Lower lobe of right lung (tissue), 2 donors: ENCODE measurements at regions not wholly inside any gene's neighbourhood (a gene's known extent, or its start where the extent isn't known, plus 50 kb on each side); places are given as distances from the start of the nearest gene placed in this dataset. TPM values are rescaled to one million over a fixed set of nuclear protein-coding genes. Genes with fewer than 3 reads are reported as not detected.

Source experiments
- ATAC-seq, 2 donors: fragments of 200-7000 bp; cut with Tn5 transposase; one replicate each; pipeline ENCODE4 v1.9.1; 2020 to 2022; ENCODE audit warnings: mild to moderate bottlenecking in 2 of 2, moderate library complexity in 2 of 2
- DNase-seq: peaks from one replicate; pipeline ENCODE4 v3.0.0-alpha.2; 2020
- H3K27ac ChIP-seq: fragments of 200-600 bp; one replicate; pipeline ENCODE4 v1.8.0; 2022
- H3K27me3 ChIP-seq: fragments of 200-600 bp; one replicate; pipeline ENCODE4 v1.8.0; 2022; ENCODE audit warnings: low read depth
- H3K36me3 ChIP-seq: fragments of 200-600 bp; one replicate; pipeline ENCODE4 v1.8.0; 2022; ENCODE audit warnings: mild to moderate bottlenecking
- H3K4me1 ChIP-seq: fragments of 200-600 bp; one replicate; pipeline ENCODE4 v1.8.0; 2022
- H3K4me3 ChIP-seq: fragments of 200-600 bp; one replicate; pipeline ENCODE4 v1.8.0; 2022; ENCODE audit warnings: mild to moderate bottlenecking
- H3K9me3 ChIP-seq: fragments of 200-600 bp; one replicate; pipeline ENCODE4 v1.8.0; 2022
- intact Hi-C: fragments of 100-400 bp; cut with DNase I; formaldehyde crosslinking; loops from one replicate; pipeline ENCODE4 v1.11.0; 2022
- microRNA-seq: library from miRNA; unstranded; fragments of <30 nt; microRNA quantifications from one replicate; pipeline ENCODE4 v1.2.0, GENCODE V29; 2020; ENCODE audit warnings: borderline number of aligned reads
- TF ChIP-seq, protein P1 (sequence below): fragments of 200-600 bp; IDR thresholded peaks from one replicate; pipeline ENCODE4 v1.8.0; 2022; ENCODE audit warnings: antibody characterized with exemption, mild to moderate bottlenecking
- donor health status: DM: no; HTN: yes; CAD: no; lungs with severe emphysema.

DNA sequence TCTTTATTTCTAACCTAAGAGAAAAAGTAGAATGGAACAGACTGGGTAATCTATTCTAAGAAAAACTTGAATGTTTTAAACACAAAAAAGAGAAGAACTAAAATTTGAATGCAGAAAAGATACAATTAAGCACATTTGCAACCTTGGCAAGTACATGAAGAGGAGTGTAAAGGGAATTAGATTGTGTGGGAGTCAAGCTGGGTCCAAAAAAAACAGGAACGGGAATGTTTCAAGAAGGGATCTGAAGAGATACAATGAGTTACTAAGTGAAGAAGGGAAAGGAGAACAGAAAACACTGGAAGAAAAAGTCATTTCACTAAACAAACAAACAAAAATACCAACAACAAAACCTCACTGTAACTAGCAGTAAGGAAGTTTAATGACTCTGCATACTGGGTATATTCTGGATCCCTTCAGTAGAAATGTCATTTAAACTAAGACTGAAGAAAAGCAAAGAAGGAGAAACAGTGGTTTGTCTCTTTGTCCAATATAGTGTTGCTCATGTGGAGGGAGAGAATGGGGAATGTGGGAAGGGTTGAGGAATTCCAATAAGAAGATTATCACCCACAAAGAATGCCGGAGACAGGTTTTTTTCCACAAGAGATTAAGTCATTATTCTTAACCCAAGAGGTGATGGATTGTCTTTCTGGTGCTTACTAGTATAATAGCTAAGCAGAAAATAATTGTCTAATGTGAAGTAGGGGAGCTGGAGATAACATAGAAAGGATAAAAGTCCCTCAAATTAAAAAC is 50.4 kb upstream of the PTPN13 start:
- no peaks in the 10 kb centered on the region for H3K36me3 ChIP-seq
- H3K27me3 ChIP-seq, result no peaks in the 10 kb centered on the region
- ATAC-seq (no peak), DNase-seq (no peak)
- H3K4me1 ChIP-seq, result peaks cover 5% of the 10 kb centered on the region
- no peaks in the 10 kb centered on the region for H3K9me3 ChIP-seq
- no peak overlapping the region for H3K4me3 ChIP-seq
- TF ChIP-seq, protein P1, sequence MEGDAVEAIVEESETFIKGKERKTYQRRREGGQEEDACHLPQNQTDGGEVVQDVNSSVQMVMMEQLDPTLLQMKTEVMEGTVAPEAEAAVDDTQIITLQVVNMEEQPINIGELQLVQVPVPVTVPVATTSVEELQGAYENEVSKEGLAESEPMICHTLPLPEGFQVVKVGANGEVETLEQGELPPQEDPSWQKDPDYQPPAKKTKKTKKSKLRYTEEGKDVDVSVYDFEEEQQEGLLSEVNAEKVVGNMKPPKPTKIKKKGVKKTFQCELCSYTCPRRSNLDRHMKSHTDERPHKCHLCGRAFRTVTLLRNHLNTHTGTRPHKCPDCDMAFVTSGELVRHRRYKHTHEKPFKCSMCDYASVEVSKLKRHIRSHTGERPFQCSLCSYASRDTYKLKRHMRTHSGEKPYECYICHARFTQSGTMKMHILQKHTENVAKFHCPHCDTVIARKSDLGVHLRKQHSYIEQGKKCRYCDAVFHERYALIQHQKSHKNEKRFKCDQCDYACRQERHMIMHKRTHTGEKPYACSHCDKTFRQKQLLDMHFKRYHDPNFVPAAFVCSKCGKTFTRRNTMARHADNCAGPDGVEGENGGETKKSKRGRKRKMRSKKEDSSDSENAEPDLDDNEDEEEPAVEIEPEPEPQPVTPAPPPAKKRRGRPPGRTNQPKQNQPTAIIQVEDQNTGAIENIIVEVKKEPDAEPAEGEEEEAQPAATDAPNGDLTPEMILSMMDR, result no peak
- intact Hi-C loops, result no loop called here
- H3K27ac ChIP-seq, result no peak overlapping the region

DNA sequence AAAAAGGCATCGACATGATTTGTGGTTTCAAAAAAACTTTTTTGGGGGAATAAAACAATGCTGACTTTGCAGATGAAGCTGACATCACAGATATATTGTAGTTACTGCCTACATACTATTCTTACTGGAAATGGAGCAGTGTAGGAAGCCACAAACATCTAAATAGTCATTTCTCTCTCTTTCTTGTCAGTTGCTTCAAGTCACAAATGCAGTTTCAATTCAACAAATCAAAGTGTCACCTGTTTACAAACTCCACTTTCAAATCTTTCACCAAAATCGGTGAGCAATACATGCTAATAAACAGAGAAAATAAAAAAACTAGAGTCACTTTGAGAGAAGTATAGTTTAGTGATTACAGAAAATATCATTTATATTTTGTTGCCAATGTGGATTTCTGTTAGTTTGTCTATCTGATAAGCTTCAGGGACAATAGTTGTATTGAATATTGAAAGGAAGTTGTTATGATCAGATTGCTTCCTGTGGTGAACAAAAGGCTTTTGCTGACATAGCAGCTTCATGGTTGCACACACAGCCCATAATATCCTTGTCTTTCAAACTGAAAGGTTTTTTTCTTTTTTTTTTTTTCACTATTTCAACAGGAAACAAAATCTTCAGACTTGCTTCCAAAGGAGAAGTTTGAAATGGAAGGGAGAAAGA is 49.7 kb upstream of the PTPN13 start:
- Histone ChIP-seq H3K4me3 (no peak overlapping the region), H3K27me3 (no peaks in the 10 kb centered on the region), H3K9me3 (no peaks in the 10 kb centered on the region), H3K36me3 (no peaks in the 10 kb centered on the region), H3K27ac (no peak overlapping the region), H3K4me1 (peaks cover 5% of the 10 kb centered on the region)
- TF ChIP-seq, protein P1, result no peak
- ATAC-seq (no peak), DNase-seq (no peak)
- intact Hi-C loops, result no loop called here

Small RNAs in the stretch of these regions (microRNA-seq; reads per million reads assigned to microRNA genes)
- gene MIR4452, result not detected
